ENCODE measurements at regions not wholly inside any gene's neighbourhood (a gene's known extent, or its start where the extent isn't known, plus 50 kb on each side); places are given as distances from the start of the nearest gene placed in this dataset.

GRCh38 chr11:133713844-133714243, 131.5 kb downstream of the SPATA19 start:
- ChIA-PET POLR2A (no interaction called here), CTCF (ENCODE audit: low intra/inter-chr PET ratio, low total read pairs) (no interaction called here)
- H3K9me3 ChIP-seq (ENCODE audit: low read length) = no peaks in the 10 kb centered on the region
- peaks cover 1 to 31% of the 10 kb centered on the region in 2 experiments; a peak in 2 of 5 replicates for H3K27me3 ChIP-seq (ENCODE audit: control insufficient read depth in 1 of 2, insufficient read depth in 2 of 2, low read length in 2 of 2)
- H2AFZ ChIP-seq (ENCODE audit: low read length) = no peak overlapping the region
- H3K4me3 ChIP-seq (replicated peaks in 1 of 3; ENCODE audit: insufficient read depth in 1 of 3, low read depth in 2 of 3, low read length in 3 of 3) = no peak overlapping the region
- no peak for TF ChIP-seq SP5 (CRISPR knock-in tag; IDR thresholded peaks at IDR 0.05; ENCODE audit: borderline replicate concordance, low read depth)
- no peak for TF ChIP-seq MLXIP (CRISPR knock-in tag; IDR thresholded peaks at IDR 0.05; ENCODE audit: borderline replicate concordance)
- no peak for TF ChIP-seq ZNF367 (CRISPR knock-in tag; IDR thresholded peaks at IDR 0.05; ENCODE audit: borderline replicate concordance)
- TF ChIP-seq ZNF30 (CRISPR knock-in tag; IDR thresholded peaks at IDR 0.05) = no peak
- TF ChIP-seq NRL (CRISPR knock-in tag; IDR thresholded peaks at IDR 0.05; ENCODE audit: borderline replicate concordance) = no peak
- no peak for TF ChIP-seq TRIM24 (CRISPR knock-in tag; IDR thresholded peaks at IDR 0.05)
- TF ChIP-seq ZNF563 (CRISPR knock-in tag; IDR thresholded peaks at IDR 0.05) = no peak
- FAIRE-seq = no peak
- H3K4me1 ChIP-seq (ENCODE audit: insufficient read depth, low read length) = no peaks in the 10 kb centered on the region
- no peaks in the 10 kb centered on the region for H3K79me2 ChIP-seq (ENCODE audit: insufficient read depth, low read length)
- no TSS peak for BruUV-seq (replicated peaks)
- no peaks in the 10 kb centered on the region for H3K36me3 ChIP-seq (replicated peaks in 1 of 2; ENCODE audit: control insufficient read depth in 1 of 2, insufficient read depth in 2 of 2, low read length in 2 of 2)
- 42% methylated on average over 9 of the region's 10 CpGs for WGBS (ENCODE audit: low lambda C conversion rate)
- no peak for ATAC-seq
- H4K20me1 ChIP-seq (ENCODE audit: insufficient read depth, low read length) = no peaks in the 10 kb centered on the region
- no peak for DNase-seq (ENCODE audit: low spot score)
- no peak overlapping the region for H3K4me2 ChIP-seq (ENCODE audit: low read depth, low read length)
- no peak overlapping the region for H3K9ac ChIP-seq (ENCODE audit: insufficient read depth, low read depth, low read length)
- intact Hi-C loops (cut with micrococcal nuclease; ENCODE audit: unreplicated experiment) (no loop called here), in situ Hi-C loops (cut with HindIII; ENCODE audit: extremely low pct_ligation_motif_present, low pct_unique_long_range_greater_than_20kb) (no loop called here)
- H3K27ac ChIP-seq (ENCODE audit: extremely low read length, insufficient read depth, low read length) = no peak overlapping the region
